NCI-H446 (cell line): ENCODE measurements at regions not wholly inside any gene's neighbourhood (a gene's known extent, or its start where the extent isn't known, plus 50 kb on each side); places are given as distances from the start of the nearest gene placed in this dataset.

Experiments
- DNase-seq, 2 experiments: peaks; one replicate each; lab custom pipeline; 2025; lab: John Stamatoyannopoulos, UW

GRCh38 chr12:118704527-118705241 lies 276.7 kb upstream of the SRRM4 start:
- DNase-seq: no peak

GRCh38 chr12:118706437-118706836 lies 274.9 kb upstream of the SRRM4 start:
- DNase-seq: no peak

GRCh38 chr12:118709946-118710345 lies 271.4 kb upstream of the SRRM4 start:
- DNase-seq: no peak

GRCh38 chr12:118711185-118711584 lies 270.2 kb upstream of the SRRM4 start:
- no peak for DNase-seq

- peak; percentile 17 to 65 for DNase-seq
These were observed 267.3 kb upstream of the SRRM4 start for GRCh38 chr12:118714051-118714460.

- DNase-seq: no peak
These were observed 266.8 kb upstream of the SRRM4 start for GRCh38 chr12:118714500-118714899.

- DNase-seq: no peak
These were observed 265.7 kb upstream of the SRRM4 start for GRCh38 chr12:118715647-118716046.

GRCh38 chr12:118727196-118727978 lies 254.0 kb upstream of the SRRM4 start:
- DNase-seq: no peak

GRCh38 chr12:118727979-118728366 lies 253.4 kb upstream of the SRRM4 start:
- no peak for DNase-seq

- DNase-seq: no peak
These were observed 247.1 kb upstream of the SRRM4 start for GRCh38 chr12:118734266-118734665.

GRCh38 chr12:118737985-118738540 lies 243.3 kb upstream of the SRRM4 start:
- DNase-seq: no peak

- no peak for DNase-seq
These were observed 240.1 kb upstream of the SRRM4 start for GRCh38 chr12:118741194-118741593.

- DNase-seq: peak in 1 of 2 experiments; percentile 5
These were observed 238.9 kb upstream of the SRRM4 start for GRCh38 chr12:118742431-118742830.

GRCh38 chr12:118743896-118744700 lies 237.2 kb upstream of the SRRM4 start:
- DNase-seq: no peak

GRCh38 chr12:118746176-118746575 lies 235.2 kb upstream of the SRRM4 start:
- DNase-seq: no peak

GRCh38 chr12:118746960-118747359 lies 234.4 kb upstream of the SRRM4 start:
- DNase-seq: no peak

- DNase-seq: no peak
These were observed 233.6 kb upstream of the SRRM4 start for GRCh38 chr12:118747771-118748170.

- DNase-seq: no peak
These were observed 232.6 kb upstream of the SRRM4 start for GRCh38 chr12:118748478-118749380.

GRCh38 chr12:118749646-118750045 lies 231.7 kb upstream of the SRRM4 start:
- DNase-seq: no peak

- DNase-seq: no peak
These were observed 230.7 kb upstream of the SRRM4 start for GRCh38 chr12:118750666-118751065.

- DNase-seq: no peak
These were observed 230.0 kb upstream of the SRRM4 start for GRCh38 chr12:118751355-118751754.
